GM23338 (cell line): ENCODE measurements at regions not wholly inside any gene's neighbourhood (a gene's known extent, or its start where the extent isn't known, plus 50 kb on each side); places are given as distances from the start of the nearest gene placed in this dataset.

Experiments used
- ATAC-seq: fragments of 200-7000 bp; cut with Tn5 transposase; 3 replicates; pipeline ENCODE4 v1.9.1; 2020
- DNase-seq: peaks from one replicate; pipeline ENCODE4 v3.0.0-alpha.2; 2015; ENCODE audit warnings: low spot score
- H2AFZ ChIP-seq: fragments of 200-600 bp; sonication (generic); 2 replicates; pipeline ENCODE4 v1.8.0; 2016; ENCODE audit warnings: antibody characterized with exemption, mild to moderate bottlenecking, moderate library complexity
- H3F3A ChIP-seq: fragments of 200-600 bp; sonication (generic); replicated peaks from 2 replicates; pipeline ENCODE4 v1.8.0; 2017; ENCODE audit warnings: antibody characterized with exemption, mixed run types, low read depth
- H3K27ac ChIP-seq: fragments of 200-600 bp; sonication (generic); 2 replicates; pipeline ENCODE4 v1.6.1; 2016; ENCODE audit warnings: low read depth
- H3K27me3 ChIP-seq: fragments of 200-600 bp; sonication (generic); 2 replicates; pipeline ENCODE4 v1.8.0; 2016; ENCODE audit warnings: mild to moderate bottlenecking, mixed run types, moderate library complexity; ENCODE audit not compliant: insufficient read depth
- H3K36me3 ChIP-seq: fragments of 200-600 bp; sonication (generic); 2 replicates; pipeline ENCODE4 v1.8.0; 2016; ENCODE audit warnings: mild to moderate bottlenecking; ENCODE audit not compliant: insufficient read depth
- H3K4me1 ChIP-seq: fragments of 200-600 bp; sonication (generic); 2 replicates; pipeline ENCODE4 v1.8.0; 2016; ENCODE audit warnings: mild to moderate bottlenecking, moderate library complexity; ENCODE audit not compliant: insufficient read depth
- H3K4me2 ChIP-seq: fragments of 200-600 bp; sonication (generic); 2 replicates; pipeline ENCODE4 v1.7.1; 2017; ENCODE audit warnings: mixed run types
- H3K4me3 ChIP-seq: fragments of 200-600 bp; sonication (generic); 2 replicates; pipeline ENCODE4 v1.6.1; 2016; ENCODE audit warnings: mixed run types
- H3K79me2 ChIP-seq: fragments of 200-600 bp; sonication (generic); replicated peaks from 2 replicates; pipeline ENCODE4 v1.8.0; 2017; ENCODE audit warnings: mild to moderate bottlenecking; ENCODE audit not compliant: insufficient read depth
- H3K9me2 ChIP-seq: fragments of 200-600 bp; sonication (generic); 2 replicates; pipeline ENCODE4 v1.8.0; 2017; ENCODE audit not compliant: insufficient read depth
- H4K20me1 ChIP-seq: fragments of 200-600 bp; sonication (generic); replicated peaks from 2 replicates; pipeline ENCODE4 v1.8.0; 2017; ENCODE audit warnings: mild to moderate bottlenecking; ENCODE audit not compliant: insufficient read depth
- H3K27ac Mint-ChIP-seq: 2 replicates; pipeline ENCODE4 v1.8.0; 2020; ENCODE audit warnings: inconsistent platforms, mild to moderate bottlenecking, moderate library complexity, mixed read lengths
- H3K27me3 Mint-ChIP-seq: 3 replicates; pipeline ENCODE4 v1.8.0; 2022; ENCODE audit warnings: low read depth, mild to moderate bottlenecking, moderate library complexity, mixed read lengths, inconsistent platforms; ENCODE audit not compliant: insufficient read depth, poor library complexity
- H3K36me3 Mint-ChIP-seq: 3 replicates; pipeline ENCODE4 v1.8.0; 2021; ENCODE audit warnings: low read depth, mild to moderate bottlenecking, inconsistent platforms, moderate library complexity, mixed read lengths
- H3K4me1 Mint-ChIP-seq: 3 replicates; pipeline ENCODE4 v1.8.0; 2020; ENCODE audit warnings: mild to moderate bottlenecking, inconsistent platforms, mixed read lengths
- H3K4me3 Mint-ChIP-seq: 3 replicates; pipeline ENCODE4 v1.8.0; 2021; ENCODE audit warnings: moderate library complexity, mild to moderate bottlenecking, inconsistent platforms, mixed read lengths
- H3K9me3 Mint-ChIP-seq: 3 replicates; pipeline ENCODE4 v1.8.0; 2020; ENCODE audit warnings: moderate library complexity, mild to moderate bottlenecking, inconsistent platforms, mixed read lengths
- CREB1 ChIP-seq: fragments of 250-450 bp; sonication (Bioruptor Pico); IDR thresholded peaks from 2 replicates; pipeline ENCODE4 v1.5.0; 2020; ENCODE audit warnings: low read depth, mild to moderate bottlenecking, moderate library complexity
- EZH2 ChIP-seq: fragments of 200-600 bp; sonication (generic); IDR thresholded peaks from one replicate; pipeline ENCODE4 v1.8.0; 2017; ENCODE audit warnings: antibody characterized with exemption, mild to moderate bottlenecking, low read depth; ENCODE audit not compliant: unreplicated experiment
- EZH2phosphoT487 ChIP-seq: fragments of 200-600 bp; sonication (generic); IDR thresholded peaks from one replicate; pipeline ENCODE4 v1.8.1; 2018; ENCODE audit warnings: antibody characterized with exemption; ENCODE audit not compliant: unreplicated experiment
- JUNB ChIP-seq: IDR thresholded peaks from one replicate; pipeline ENCODE4 v1.6.1; 2016; ENCODE audit warnings: antibody characterized with exemption; ENCODE audit not compliant: unreplicated experiment
- POLR2AphosphoS5 ChIP-seq: IDR thresholded peaks from 2 replicates; pipeline ENCODE4 v1.6.1; 2016; ENCODE audit warnings: antibody characterized with exemption, low read depth
- STAT1 ChIP-seq: IDR thresholded peaks from one replicate; pipeline ENCODE4 v1.6.1; 2016; ENCODE audit warnings: antibody characterized with exemption; ENCODE audit not compliant: unreplicated experiment
- ZNF114 ChIP-seq: fragments of 250-450 bp; sonication (Bioruptor Pico); IDR thresholded peaks from 2 replicates; pipeline ENCODE4 v1.5.0; 2020; ENCODE audit warnings: mild to moderate bottlenecking, moderate library complexity
- ZNF331 ChIP-seq: fragments of 250-450 bp; sonication (Bioruptor Pico); IDR thresholded peaks from 2 replicates; pipeline ENCODE4 v1.5.0; 2020; ENCODE audit warnings: low read depth, mild to moderate bottlenecking, moderate library complexity
- TF ChIP-seq, protein P1 (sequence below): IDR thresholded peaks from one replicate; pipeline ENCODE4 v1.6.1; 2018; ENCODE audit warnings: antibody characterized with exemption; ENCODE audit not compliant: unreplicated experiment
- TF ChIP-seq, protein P2 (sequence below), 2 experiments: fragments of 200-600 bp in 1 of 2; sonication (generic) in 1 of 2; conservative IDR thresholded peaks; 2 replicates each; pipeline versions ENCODE4 v1.5.1 to v1.6.1; 2016 to 2017; ENCODE audit warnings: antibody characterized with exemption in 2 of 2, low read depth in 2 of 2, mild to moderate bottlenecking in 2 of 2, moderate library complexity in 1 of 2
- TF ChIP-seq, protein P3 (sequence below): IDR thresholded peaks from 2 replicates; pipeline ENCODE4 v1.6.1; 2016; ENCODE audit warnings: antibody characterized with exemption

DNA sequence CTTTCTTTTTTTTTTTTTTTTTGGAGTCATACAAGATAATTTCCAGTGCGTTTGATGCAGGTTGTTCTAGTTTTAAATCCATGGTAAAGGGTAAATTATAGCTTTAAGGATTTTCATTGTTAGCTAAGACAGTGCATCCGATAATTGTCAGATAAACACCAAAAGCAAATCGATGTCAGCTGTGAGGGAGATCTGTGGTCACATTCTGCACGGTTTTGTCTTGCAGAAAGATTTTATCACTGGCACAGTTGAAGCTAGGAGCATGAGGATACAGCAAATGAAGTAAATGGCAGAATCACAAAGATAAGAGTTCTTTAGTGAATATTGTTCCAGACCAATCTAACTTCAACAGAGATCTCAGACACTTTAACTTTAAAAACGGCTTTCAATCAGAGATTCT is 648.8 kb upstream of the COBL start (continued):
- TF ChIP-seq, protein P1, sequence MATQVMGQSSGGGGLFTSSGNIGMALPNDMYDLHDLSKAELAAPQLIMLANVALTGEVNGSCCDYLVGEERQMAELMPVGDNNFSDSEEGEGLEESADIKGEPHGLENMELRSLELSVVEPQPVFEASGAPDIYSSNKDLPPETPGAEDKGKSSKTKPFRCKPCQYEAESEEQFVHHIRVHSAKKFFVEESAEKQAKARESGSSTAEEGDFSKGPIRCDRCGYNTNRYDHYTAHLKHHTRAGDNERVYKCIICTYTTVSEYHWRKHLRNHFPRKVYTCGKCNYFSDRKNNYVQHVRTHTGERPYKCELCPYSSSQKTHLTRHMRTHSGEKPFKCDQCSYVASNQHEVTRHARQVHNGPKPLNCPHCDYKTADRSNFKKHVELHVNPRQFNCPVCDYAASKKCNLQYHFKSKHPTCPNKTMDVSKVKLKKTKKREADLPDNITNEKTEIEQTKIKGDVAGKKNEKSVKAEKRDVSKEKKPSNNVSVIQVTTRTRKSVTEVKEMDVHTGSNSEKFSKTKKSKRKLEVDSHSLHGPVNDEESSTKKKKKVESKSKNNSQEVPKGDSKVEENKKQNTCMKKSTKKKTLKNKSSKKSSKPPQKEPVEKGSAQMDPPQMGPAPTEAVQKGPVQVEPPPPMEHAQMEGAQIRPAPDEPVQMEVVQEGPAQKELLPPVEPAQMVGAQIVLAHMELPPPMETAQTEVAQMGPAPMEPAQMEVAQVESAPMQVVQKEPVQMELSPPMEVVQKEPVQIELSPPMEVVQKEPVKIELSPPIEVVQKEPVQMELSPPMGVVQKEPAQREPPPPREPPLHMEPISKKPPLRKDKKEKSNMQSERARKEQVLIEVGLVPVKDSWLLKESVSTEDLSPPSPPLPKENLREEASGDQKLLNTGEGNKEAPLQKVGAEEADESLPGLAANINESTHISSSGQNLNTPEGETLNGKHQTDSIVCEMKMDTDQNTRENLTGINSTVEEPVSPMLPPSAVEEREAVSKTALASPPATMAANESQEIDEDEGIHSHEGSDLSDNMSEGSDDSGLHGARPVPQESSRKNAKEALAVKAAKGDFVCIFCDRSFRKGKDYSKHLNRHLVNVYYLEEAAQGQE: no peak
- TF ChIP-seq EZH2phosphoT487 (no peak), STAT1 (no peak), ZNF331 (CRISPR knock-in tag) (no peak), JUNB (no peak)

DNA sequence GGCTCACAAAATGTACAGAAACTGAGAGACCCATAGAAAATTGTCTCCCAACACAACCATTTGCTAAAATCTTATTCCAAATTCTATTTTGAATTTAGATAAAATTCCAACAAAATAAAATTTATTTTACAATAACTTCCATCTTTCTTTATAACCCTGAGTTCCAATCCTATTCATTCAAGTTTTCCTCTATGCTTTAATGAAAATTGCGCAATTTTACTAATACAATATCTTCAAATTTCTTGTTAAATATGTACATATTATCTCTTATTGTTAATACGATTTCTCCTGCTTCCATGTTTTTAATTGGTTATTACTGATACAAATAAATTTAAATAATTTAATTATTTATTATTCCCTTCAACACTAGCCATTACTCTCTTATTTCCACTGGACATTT is 645.2 kb upstream of the COBL start:
- ATAC-seq (no peak), DNase-seq (no peak)
- H3F3A ChIP-seq: no peaks in the 10 kb centered on the region
- no peaks in the 10 kb centered on the region for H3K36me3 ChIP-seq
- no peaks in the 10 kb centered on the region for H3K79me2 ChIP-seq
- peaks cover 30% of the 10 kb centered on the region for H3K27me3 ChIP-seq
- Mint-ChIP-seq H3K36me3 (peaks cover 15% of the 10 kb centered on the region), H3K4me1 (no peaks in the 10 kb centered on the region; the same call in 2 of the 3 replicates), H3K4me3 (no peak overlapping the region), H3K9me3 (peaks cover 3% of the 10 kb centered on the region; the same call in 2 of the 3 replicates), H3K27me3 (peaks cover 16% of the 10 kb centered on the region), H3K27ac (no peak overlapping the region)
- no peak overlapping the region for H3K27ac ChIP-seq
- no peaks in the 10 kb centered on the region for H3K4me1 ChIP-seq
- no peak overlapping the region for H2AFZ ChIP-seq
- TF ChIP-seq, protein P2, sequence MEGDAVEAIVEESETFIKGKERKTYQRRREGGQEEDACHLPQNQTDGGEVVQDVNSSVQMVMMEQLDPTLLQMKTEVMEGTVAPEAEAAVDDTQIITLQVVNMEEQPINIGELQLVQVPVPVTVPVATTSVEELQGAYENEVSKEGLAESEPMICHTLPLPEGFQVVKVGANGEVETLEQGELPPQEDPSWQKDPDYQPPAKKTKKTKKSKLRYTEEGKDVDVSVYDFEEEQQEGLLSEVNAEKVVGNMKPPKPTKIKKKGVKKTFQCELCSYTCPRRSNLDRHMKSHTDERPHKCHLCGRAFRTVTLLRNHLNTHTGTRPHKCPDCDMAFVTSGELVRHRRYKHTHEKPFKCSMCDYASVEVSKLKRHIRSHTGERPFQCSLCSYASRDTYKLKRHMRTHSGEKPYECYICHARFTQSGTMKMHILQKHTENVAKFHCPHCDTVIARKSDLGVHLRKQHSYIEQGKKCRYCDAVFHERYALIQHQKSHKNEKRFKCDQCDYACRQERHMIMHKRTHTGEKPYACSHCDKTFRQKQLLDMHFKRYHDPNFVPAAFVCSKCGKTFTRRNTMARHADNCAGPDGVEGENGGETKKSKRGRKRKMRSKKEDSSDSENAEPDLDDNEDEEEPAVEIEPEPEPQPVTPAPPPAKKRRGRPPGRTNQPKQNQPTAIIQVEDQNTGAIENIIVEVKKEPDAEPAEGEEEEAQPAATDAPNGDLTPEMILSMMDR (conservative IDR thresholded peaks at IDR 0.05; ENCODE audit: low read depth in 2 of 2): no peak
- TF ChIP-seq, protein P1: no peak
- TF ChIP-seq, protein P3, sequence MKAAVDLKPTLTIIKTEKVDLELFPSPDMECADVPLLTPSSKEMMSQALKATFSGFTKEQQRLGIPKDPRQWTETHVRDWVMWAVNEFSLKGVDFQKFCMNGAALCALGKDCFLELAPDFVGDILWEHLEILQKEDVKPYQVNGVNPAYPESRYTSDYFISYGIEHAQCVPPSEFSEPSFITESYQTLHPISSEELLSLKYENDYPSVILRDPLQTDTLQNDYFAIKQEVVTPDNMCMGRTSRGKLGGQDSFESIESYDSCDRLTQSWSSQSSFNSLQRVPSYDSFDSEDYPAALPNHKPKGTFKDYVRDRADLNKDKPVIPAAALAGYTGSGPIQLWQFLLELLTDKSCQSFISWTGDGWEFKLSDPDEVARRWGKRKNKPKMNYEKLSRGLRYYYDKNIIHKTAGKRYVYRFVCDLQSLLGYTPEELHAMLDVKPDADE: no peak
- TF ChIP-seq EZH2phosphoT487 (no peak), STAT1 (no peak), EZH2 (no peak), ZNF114 (CRISPR knock-in tag) (no peak), CREB1 (CRISPR knock-in tag) (no peak), POLR2AphosphoS5 (no peak)
- H3K4me3 ChIP-seq: no peak overlapping the region
- peaks cover 5% of the 10 kb centered on the region; the same call in 1 of the 2 replicates for H3K9me2 ChIP-seq
- no peak overlapping the region for H3K4me2 ChIP-seq
- H4K20me1 ChIP-seq: no peaks in the 10 kb centered on the region
